ENCODE measurements at regions not wholly inside any gene's neighbourhood (a gene's known extent, or its start where the extent isn't known, plus 50 kb on each side); places are given as distances from the start of the nearest gene placed in this dataset.

GRCh38 chr4:175385797-175386196 lies 426.3 kb downstream of the GPM6A start:
- TF ChIP-seq USF2 (CRISPR knock-in tag; IDR thresholded peaks at IDR 0.05) (no peak), ELF4 (CRISPR knock-in tag; IDR thresholded peaks at IDR 0.05; ENCODE audit: low read depth) (no peak), CTCF (IDR thresholded peaks at IDR 0.05) (no peak), E2F5 (CRISPR knock-in tag; IDR thresholded peaks at IDR 0.05) (no peak), MAX (CRISPR knock-in tag; IDR thresholded peaks at IDR 0.05) (no peak), ZNF416 (CRISPR knock-in tag; IDR thresholded peaks at IDR 0.05) (no peak), MLX (CRISPR knock-in tag; IDR thresholded peaks at IDR 0.05) (no peak), NFE2L1 (CRISPR knock-in tag; IDR thresholded peaks at IDR 0.05) (no peak)

All from WTC11 (cell line).